Testis (tissue), 2 donors: ENCODE measurements at regions not wholly inside any gene's neighbourhood (a gene's known extent, or its start where the extent isn't known, plus 50 kb on each side); places are given as distances from the start of the nearest gene placed in this dataset.

ENCODE experiments used
- CTCF ChIP-seq, 3 experiments: fragments of 450-650 bp in 2 of 3; fragments of 200-600 bp in 1 of 3; sonication (generic) in 1 of 3; IDR thresholded peaks; one replicate each; pipeline ENCODE4 v1.5.1; 2016 to 2019; ENCODE audit warnings: antibody characterized with exemption in 3 of 3, mild to moderate bottlenecking in 2 of 3, moderate library complexity in 1 of 3
- POLR2A ChIP-seq: fragments of 450-650 bp; IDR thresholded peaks from one replicate; pipeline ENCODE4 v1.6.1; 2017; ENCODE audit warnings: antibody characterized with exemption, mild to moderate bottlenecking, moderate library complexity

DNA sequence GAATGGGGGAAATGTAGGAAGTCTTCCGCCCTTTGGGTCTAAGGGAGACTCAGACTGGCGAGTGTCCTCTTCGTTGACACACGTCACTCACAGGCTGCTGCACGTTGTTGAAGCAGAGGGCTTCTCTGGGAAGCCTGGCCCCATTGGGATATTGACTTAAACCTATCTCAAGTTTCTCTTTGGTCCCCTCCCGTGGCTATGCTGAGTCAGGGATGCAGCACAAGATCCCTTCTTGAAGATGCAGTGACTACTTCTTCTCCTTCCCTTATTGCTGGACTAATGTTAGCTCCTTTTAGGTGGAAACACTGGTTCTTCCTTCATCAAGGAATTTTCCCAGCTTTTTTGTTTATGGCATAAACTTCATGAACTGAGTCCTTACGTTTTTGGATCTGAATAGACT is 89.8 kb upstream of the CCDC71L start:
- TF ChIP-seq CTCF (IDR thresholded peaks at IDR 0.05) = no peak
- TF ChIP-seq POLR2A = no peak
